GM12878 (cell line): ENCODE measurements at regions not wholly inside any gene's neighbourhood (a gene's known extent, or its start where the extent isn't known, plus 50 kb on each side); places are given as distances from the start of the nearest gene placed in this dataset.

Experiments used
- ATAC-seq: fragments of 200-7000 bp; cut with Tn5 transposase; 3 replicates; pipeline ENCODE4 v1.9.1; 2020; ENCODE audit warnings: mild to moderate bottlenecking, moderate library complexity
- BruUV-seq: library from RNA; stranded (reverse); fragments of 400-500 nt; replicated peaks from 2 replicates; lab custom pipeline; 2021; lab: Mats Ljungman, UMichigan
- CTCF ChIA-PET: fragments of 300-600 bp; sonication (Branson Sonifier 250); formaldehyde crosslinking; extraction: SDS; loops from one replicate; lab custom pipeline; 2021; ENCODE audit warnings: inconsistent platforms; lab: Yijun Ruan, JAX
- POLR2A ChIA-PET: fragments of 350-600 bp; formaldehyde crosslinking; extraction: SDS; loops from one replicate; lab custom pipeline; 2021; ENCODE audit warnings: inconsistent platforms; lab: Charles Lee
- RAD21 ChIA-PET: fragments of 300-600 bp; sonication (Branson Sonifier 250); formaldehyde crosslinking; loops from one replicate; lab custom pipeline; 2023; ENCODE audit warnings: antibody characterized with exemption; ENCODE audit not compliant: unreplicated experiment; lab: Charles Lee
- SMC1A ChIA-PET: fragments of 300-600 bp; sonication (Branson Sonifier 250); formaldehyde crosslinking; loops from one replicate; lab custom pipeline; 2023; ENCODE audit not compliant: unreplicated experiment, uncharacterized antibody; lab: Charles Lee
- DNase-seq: peaks from one replicate; pipeline ENCODE4 v3.0.0-alpha.2; 2011; ENCODE audit warnings: low read depth, low spot score
- FAIRE-seq: peaks from 3 replicates; lab custom pipeline; 2011; peaks lifted over from hg19 to GRCh38; lab: Jason Lieb, UNC
- H2AFZ ChIP-seq: 2 replicates; pipeline ENCODE4 v1.6.0; 2011; ENCODE audit warnings: low read depth, low read length, control low read depth; ENCODE audit not compliant: control insufficient read depth
- H3K27ac ChIP-seq: 2 replicates; pipeline ENCODE4 v1.5.1; 2011; ENCODE audit warnings: control low read depth; ENCODE audit not compliant: control insufficient read depth, insufficient read depth
- H3K27me3 ChIP-seq, 2 experiments: replicated peaks in 1 of 2; 2 replicates each; pipeline versions ENCODE4 v1.6.0 to v1.6.1; 2011; ENCODE audit warnings: low read length in 1 of 2; ENCODE audit not compliant: control insufficient read depth in 2 of 2, insufficient read depth in 2 of 2
- H3K36me3 ChIP-seq, 2 experiments: 2 replicates each; pipeline ENCODE4 v1.5.1; 2011; ENCODE audit warnings: low read length in 1 of 2; ENCODE audit not compliant: control insufficient read depth in 2 of 2, insufficient read depth in 2 of 2
- H3K4me1 ChIP-seq: 2 replicates; pipeline ENCODE4 v1.6.1; 2011; ENCODE audit warnings: mild to moderate bottlenecking, low read length, moderate library complexity, mixed read lengths; ENCODE audit not compliant: control insufficient read depth, insufficient read depth
- H3K4me2 ChIP-seq: 2 replicates; pipeline ENCODE4 v1.6.0; 2011; ENCODE audit warnings: control low read depth; ENCODE audit not compliant: control insufficient read depth, insufficient read depth
- H3K4me3 ChIP-seq: fragments of 200-600 bp; sonication (generic); 2 replicates; pipeline ENCODE4 v1.5.1; 2016
- H3K79me2 ChIP-seq: 2 replicates; pipeline ENCODE4 v1.6.0; 2011; ENCODE audit warnings: low read length; ENCODE audit not compliant: control insufficient read depth, insufficient read depth
- H3K9ac ChIP-seq: 2 replicates; pipeline ENCODE4 v1.8.0; 2011; ENCODE audit warnings: low read length, control low read depth, mixed read lengths; ENCODE audit not compliant: control insufficient read depth, insufficient read depth
- H3K9me3 ChIP-seq: replicated peaks from 3 replicates; pipeline ENCODE4 v1.5.1; 2011; ENCODE audit warnings: mild to moderate bottlenecking, low read length; ENCODE audit not compliant: control insufficient read depth, insufficient read depth
- H4K20me1 ChIP-seq: 2 replicates; pipeline ENCODE4 v1.6.0; 2011; ENCODE audit not compliant: control insufficient read depth, insufficient read depth
- CBFB ChIP-seq: IDR thresholded peaks from 2 replicates; pipeline ENCODE4 v1.6.1; 2016; ENCODE audit warnings: antibody characterized with exemption, low read depth
- CHD2 ChIP-seq: IDR thresholded peaks from 2 replicates; pipeline ENCODE4 v1.6.1; 2011; ENCODE audit warnings: low read depth, low read length, improper control_type of control experiment, borderline replicate concordance
- EGR1 ChIP-seq, 2 experiments: IDR thresholded peaks; 1 replicate in 1 of 2; 2 replicates in 1 of 2; pipeline ENCODE4 v1.6.1; 2011 to 2012; ENCODE audit warnings: low read depth in 2 of 2, low read length in 2 of 2, borderline replicate concordance in 1 of 2, mild to moderate bottlenecking in 1 of 2, moderate library complexity in 1 of 2
- FOS ChIP-seq: IDR thresholded peaks from 3 replicates; pipeline ENCODE4 v1.6.1; 2011; ENCODE audit warnings: borderline replicate concordance; ENCODE audit not compliant: insufficient read length; ENCODE audit errors: extremely low read depth
- FOXK2 ChIP-seq: fragments of 450-650 bp; IDR thresholded peaks from 2 replicates; pipeline ENCODE4 v1.6.1; 2017; ENCODE audit warnings: mild to moderate bottlenecking, moderate library complexity
- FOXM1 ChIP-seq: IDR thresholded peaks from 2 replicates; pipeline ENCODE4 v1.6.1; 2012; ENCODE audit warnings: low read depth, mild to moderate bottlenecking, inconsistent platforms, low read length, moderate library complexity
- RAD51 ChIP-seq: fragments of 450-650 bp; IDR thresholded peaks from 2 replicates; pipeline ENCODE4 v1.6.1; 2016; ENCODE audit warnings: moderate library complexity, mild to moderate bottlenecking, inconsistent platforms
- RBBP5 ChIP-seq: fragments of 200-600 bp; sonication (generic); conservative IDR thresholded peaks from 2 replicates; pipeline ENCODE4 v1.6.1; 2016
- SP1 ChIP-seq: IDR thresholded peaks from one replicate; pipeline ENCODE4 v1.6.1; 2011; ENCODE audit warnings: low read depth, low read length
- SPI1 ChIP-seq: IDR thresholded peaks from 2 replicates; pipeline ENCODE4 v1.6.1; 2011; ENCODE audit warnings: low read depth, mild to moderate bottlenecking, low read length, moderate library complexity, borderline replicate concordance; ENCODE audit not compliant: insufficient read depth
- ZNF274 ChIP-seq: IDR thresholded peaks from one replicate; pipeline ENCODE4 v1.8.0; 2011; ENCODE audit not compliant: insufficient read length, insufficient read depth
- ZNF384 ChIP-seq: IDR thresholded peaks from 2 replicates; pipeline ENCODE4 v1.6.1; 2012; ENCODE audit warnings: low read depth, mild to moderate bottlenecking, low read length, improper control_type of control experiment, borderline replicate concordance
- ZZZ3 ChIP-seq: IDR thresholded peaks from 2 replicates; pipeline ENCODE4 v1.6.1; 2011; ENCODE audit warnings: low read depth; ENCODE audit not compliant: control insufficient read depth, insufficient read length
- WGBS: methylation state at CpG from one replicate; pipeline ENCODE4 v1.1.6; 2016; ENCODE audit warnings: low lambda C conversion rate; ENCODE audit not compliant: insufficient replicate concordance, insufficient coverage; ENCODE audit errors: missing lambda C conversion rate; 5-methylcytosine and 5-hydroxymethylcytosine counted together
- in situ Hi-C: fragments of 300-500 bp; cut with MboI; formaldehyde crosslinking; loops from 9 replicates; pipeline ENCODE4 v1.14.3; 2018; ENCODE audit warnings: mixed read lengths
- intact Hi-C: fragments of 100-400 bp; cut with micrococcal nuclease; formaldehyde crosslinking; loops from one replicate; pipeline ENCODE4 v1.14.2; 2022; ENCODE audit not compliant: unreplicated experiment
- TF ChIP-seq, protein P1 (sequence below): fragments of 450-650 bp; formaldehyde crosslinking; IDR thresholded peaks from 2 replicates; pipeline ENCODE4 v1.4.0; 2022; ENCODE audit warnings: mild to moderate bottlenecking, moderate library complexity
- TF ChIP-seq, protein P2 (sequence below): IDR thresholded peaks from 2 replicates; pipeline ENCODE4 v1.6.1; 2012; ENCODE audit warnings: low read depth, low read length, improper control_type of control experiment
- TF ChIP-seq, protein P3 (sequence below): IDR thresholded peaks from 2 replicates; pipeline ENCODE4 v1.6.1; 2012; ENCODE audit warnings: low read depth, low read length, improper control_type of control experiment
- TF ChIP-seq, protein P4 (sequence below): fragments of 450-650 bp; IDR thresholded peaks from 2 replicates; pipeline ENCODE4 v1.6.1; 2016; ENCODE audit warnings: mild to moderate bottlenecking

DNA sequence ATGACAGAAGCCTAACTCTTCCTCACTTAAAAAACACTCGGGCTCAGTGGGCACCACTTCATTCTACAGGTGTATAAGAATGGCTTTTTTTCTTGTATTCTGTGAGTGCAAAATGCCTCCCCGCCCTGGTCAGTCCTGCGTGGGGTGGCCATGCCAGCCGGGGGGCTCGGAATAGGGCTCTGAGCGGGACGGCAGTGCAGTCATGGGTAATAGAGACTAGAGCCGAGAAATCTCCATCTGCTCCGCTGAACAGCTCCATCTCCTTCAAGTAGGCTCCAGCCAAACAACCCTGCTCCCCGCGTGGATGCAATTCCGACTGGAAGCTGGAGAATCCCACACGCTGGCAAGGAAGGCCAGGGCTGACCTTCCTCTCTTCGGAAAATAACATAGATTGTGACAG is 317.0 kb upstream of the IRX4 start (continued):
- TF ChIP-seq, protein P1, sequence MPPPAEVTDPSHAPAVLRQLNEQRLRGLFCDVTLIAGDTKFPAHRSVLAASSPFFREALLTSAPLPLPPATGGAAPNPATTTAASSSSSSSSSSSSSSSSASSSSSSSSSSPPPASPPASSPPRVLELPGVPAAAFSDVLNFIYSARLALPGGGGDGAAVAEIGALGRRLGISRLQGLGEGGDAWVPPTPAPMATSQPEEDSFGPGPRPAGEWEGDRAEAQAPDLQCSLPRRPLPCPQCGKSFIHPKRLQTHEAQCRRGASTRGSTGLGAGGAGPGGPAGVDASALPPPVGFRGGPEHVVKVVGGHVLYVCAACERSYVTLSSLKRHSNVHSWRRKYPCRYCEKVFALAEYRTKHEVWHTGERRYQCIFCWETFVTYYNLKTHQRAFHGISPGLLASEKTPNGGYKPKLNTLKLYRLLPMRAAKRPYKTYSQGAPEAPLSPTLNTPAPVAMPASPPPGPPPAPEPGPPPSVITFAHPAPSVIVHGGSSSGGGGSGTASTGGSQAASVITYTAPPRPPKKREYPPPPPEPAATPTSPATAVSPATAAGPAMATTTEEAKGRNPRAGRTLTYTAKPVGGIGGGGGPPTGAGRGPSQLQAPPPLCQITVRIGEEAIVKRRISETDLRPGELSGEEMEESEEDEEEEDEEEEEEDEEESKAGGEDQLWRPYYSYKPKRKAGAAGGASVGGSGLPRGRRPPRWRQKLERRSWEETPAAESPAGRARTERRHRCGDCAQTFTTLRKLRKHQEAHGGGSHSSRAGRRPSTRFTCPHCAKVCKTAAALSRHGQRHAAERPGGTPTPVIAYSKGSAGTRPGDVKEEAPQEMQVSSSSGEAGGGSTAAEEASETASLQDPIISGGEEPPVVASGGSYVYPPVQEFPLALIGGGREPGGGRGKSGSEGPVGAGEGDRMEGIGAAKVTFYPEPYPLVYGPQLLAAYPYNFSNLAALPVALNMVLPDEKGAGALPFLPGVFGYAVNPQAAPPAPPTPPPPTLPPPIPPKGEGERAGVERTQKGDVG = no peak
- no peak for TF ChIP-seq FOS
- no peak for TF ChIP-seq CHD2
- TF ChIP-seq ZNF384 = no peak
- TF ChIP-seq, protein P2, sequence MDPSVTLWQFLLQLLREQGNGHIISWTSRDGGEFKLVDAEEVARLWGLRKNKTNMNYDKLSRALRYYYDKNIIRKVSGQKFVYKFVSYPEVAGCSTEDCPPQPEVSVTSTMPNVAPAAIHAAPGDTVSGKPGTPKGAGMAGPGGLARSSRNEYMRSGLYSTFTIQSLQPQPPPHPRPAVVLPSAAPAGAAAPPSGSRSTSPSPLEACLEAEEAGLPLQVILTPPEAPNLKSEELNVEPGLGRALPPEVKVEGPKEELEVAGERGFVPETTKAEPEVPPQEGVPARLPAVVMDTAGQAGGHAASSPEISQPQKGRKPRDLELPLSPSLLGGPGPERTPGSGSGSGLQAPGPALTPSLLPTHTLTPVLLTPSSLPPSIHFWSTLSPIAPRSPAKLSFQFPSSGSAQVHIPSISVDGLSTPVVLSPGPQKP = no peak

DNA sequence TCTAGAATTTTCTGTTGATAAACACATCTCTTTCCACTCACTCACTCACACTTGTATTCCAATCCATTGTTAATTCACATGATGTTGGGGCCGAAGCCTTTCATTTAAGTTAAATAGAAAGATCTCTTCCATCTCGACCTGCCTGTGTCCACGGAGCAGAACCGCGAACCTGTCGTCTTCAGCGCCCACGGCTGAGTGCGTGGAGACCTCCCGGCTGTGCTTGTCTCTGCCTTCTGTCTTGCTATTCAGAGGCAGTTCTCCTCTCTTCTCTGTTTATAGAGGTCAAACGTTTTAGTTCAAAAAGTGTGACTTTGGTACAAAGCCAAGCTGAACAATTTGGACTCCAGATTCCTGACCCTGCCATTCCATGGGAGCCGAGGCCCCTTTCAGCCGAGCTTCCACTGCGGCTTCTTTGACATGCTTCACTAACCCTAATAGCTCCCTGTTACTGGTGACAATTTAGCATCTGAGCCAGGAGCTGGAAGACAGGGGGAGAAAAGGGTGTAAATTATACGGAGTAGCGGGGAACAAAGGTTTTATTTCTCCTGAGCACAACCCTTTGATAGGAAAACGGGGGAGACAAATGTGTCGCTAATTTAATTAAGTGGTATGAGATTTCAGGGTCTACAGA is 314.4 kb upstream of the IRX4 start:
- CTCF ChIA-PET = no interaction called here
- Histone ChIP-seq H3K9me3 (no peaks in the 10 kb centered on the region), H3K4me1 (no peaks in the 10 kb centered on the region), H3K9ac (no peak overlapping the region), H3K27me3 (no peaks in the 10 kb centered on the region), H3K4me2 (no peak overlapping the region), H3K36me3 (no peaks in the 10 kb centered on the region), H2AFZ (no peak overlapping the region), H3K27ac (no peak overlapping the region), H4K20me1 (no peaks in the 10 kb centered on the region), H3K4me3 (no peak overlapping the region), H3K79me2 (no peaks in the 10 kb centered on the region)
- ATAC-seq (no peak), FAIRE-seq (no peak), DNase-seq (no peak)
- in situ Hi-C loops = no loop called here
- intact Hi-C loops = no loop called here
- 60% methylated on average over 18 of the region's 18 CpGs for WGBS
- SMC1A ChIA-PET = no interaction called here
- POLR2A ChIA-PET = no interaction called here
- RAD21 ChIA-PET = no interaction called here
- BruUV-seq = no TSS peak
- TF ChIP-seq ZNF274 (no peak), FOXM1 (no peak), SPI1 (no peak), FOXK2 (no peak), RAD51 (no peak), EGR1 (IDR thresholded peaks at IDR 0.05; ENCODE audit: borderline replicate concordance in 1 of 2, low read depth in 2 of 2, low read length in 2 of 2) (no peak), SP1 (no peak), CBFB (no peak), RBBP5 (no peak), ZZZ3 (no peak)
- TF ChIP-seq, protein P2 = no peak
- TF ChIP-seq, protein P3, sequence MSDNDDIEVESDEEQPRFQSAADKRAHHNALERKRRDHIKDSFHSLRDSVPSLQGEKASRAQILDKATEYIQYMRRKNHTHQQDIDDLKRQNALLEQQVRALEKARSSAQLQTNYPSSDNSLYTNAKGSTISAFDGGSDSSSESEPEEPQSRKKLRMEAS = no peak
- TF ChIP-seq, protein P4, sequence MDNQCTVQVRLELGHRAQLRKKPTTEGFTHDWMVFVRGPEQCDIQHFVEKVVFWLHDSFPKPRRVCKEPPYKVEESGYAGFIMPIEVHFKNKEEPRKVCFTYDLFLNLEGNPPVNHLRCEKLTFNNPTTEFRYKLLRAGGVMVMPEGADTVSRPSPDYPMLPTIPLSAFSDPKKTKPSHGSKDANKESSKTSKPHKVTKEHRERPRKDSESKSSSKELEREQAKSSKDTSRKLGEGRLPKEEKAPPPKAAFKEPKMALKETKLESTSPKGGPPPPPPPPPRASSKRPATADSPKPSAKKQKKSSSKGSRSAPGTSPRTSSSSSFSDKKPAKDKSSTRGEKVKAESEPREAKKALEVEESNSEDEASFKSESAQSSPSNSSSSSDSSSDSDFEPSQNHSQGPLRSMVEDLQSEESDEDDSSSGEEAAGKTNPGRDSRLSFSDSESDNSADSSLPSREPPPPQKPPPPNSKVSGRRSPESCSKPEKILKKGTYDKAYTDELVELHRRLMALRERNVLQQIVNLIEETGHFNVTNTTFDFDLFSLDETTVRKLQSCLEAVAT = no peak
